ENCODE measurements at regions not wholly inside any gene's neighbourhood (a gene's known extent, or its start where the extent isn't known, plus 50 kb on each side); places are given as distances from the start of the nearest gene placed in this dataset.
"Not testable (repeated sequence)": the region's sequence is repeated elsewhere in the genome, so short reads cannot be mapped to it uniquely, and the experiment has no call there.

DNA sequence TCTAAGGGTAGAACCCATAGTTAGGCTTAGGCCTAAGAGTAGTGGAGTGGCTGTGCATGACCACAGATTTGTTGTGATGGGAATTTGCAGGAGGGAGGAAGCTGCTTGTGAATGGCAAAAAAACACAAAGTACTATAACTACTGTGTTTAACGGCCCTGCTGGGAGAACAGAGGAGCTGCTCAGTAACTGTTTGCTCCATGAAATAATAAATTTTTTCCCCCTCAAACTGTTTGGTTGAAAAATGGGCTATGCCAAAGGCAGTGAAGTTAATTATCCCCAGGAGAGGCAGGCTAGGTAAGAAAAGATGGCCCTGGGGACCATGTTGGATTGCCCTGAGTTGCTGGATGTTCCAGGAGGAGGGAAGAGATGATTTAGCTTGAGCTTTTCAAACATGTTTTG is 216.1 kb upstream of the ADRA1D start:
- DNase-seq, result no peak

DNA sequence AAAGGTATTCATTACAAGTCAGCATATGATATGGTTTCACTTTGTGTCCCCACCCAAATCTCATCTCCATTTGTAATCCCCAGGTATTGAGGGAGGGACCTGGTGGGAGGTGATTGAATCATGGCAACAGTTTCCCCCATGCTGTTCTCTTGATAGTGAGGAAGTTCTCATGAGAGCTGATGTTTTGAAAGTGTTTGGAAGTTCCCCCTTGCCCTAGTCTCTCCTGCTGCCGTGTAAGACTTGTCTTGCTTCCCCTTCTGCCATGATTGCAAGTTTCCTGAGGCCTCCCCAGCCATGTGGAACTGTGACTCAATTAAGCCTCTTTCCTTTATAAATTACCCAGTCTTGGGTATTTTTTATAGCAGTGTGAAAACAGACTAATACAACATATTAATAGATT is 213.7 kb upstream of the ADRA1D start:
- DNase-seq, result not testable (repeated sequence)

DNA sequence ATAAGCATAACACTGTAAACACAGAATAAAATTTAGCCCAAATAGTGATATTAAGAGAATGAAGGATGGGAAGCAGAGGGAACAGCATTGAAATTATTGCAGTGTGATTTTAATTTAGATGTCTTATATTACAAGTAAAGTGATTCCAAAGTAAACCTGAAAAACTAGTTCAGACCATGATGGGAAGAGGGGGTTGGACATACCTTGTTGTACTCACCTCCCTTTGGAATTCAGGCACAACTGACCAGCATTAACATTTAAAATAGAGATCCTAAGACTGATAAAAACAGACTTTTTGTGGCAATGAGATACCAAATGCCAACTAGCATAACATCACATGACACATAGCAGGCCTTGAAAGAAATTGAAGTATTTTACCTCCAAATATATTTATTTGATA is 210.0 kb upstream of the ADRA1D start:
- no peak for DNase-seq

DNA sequence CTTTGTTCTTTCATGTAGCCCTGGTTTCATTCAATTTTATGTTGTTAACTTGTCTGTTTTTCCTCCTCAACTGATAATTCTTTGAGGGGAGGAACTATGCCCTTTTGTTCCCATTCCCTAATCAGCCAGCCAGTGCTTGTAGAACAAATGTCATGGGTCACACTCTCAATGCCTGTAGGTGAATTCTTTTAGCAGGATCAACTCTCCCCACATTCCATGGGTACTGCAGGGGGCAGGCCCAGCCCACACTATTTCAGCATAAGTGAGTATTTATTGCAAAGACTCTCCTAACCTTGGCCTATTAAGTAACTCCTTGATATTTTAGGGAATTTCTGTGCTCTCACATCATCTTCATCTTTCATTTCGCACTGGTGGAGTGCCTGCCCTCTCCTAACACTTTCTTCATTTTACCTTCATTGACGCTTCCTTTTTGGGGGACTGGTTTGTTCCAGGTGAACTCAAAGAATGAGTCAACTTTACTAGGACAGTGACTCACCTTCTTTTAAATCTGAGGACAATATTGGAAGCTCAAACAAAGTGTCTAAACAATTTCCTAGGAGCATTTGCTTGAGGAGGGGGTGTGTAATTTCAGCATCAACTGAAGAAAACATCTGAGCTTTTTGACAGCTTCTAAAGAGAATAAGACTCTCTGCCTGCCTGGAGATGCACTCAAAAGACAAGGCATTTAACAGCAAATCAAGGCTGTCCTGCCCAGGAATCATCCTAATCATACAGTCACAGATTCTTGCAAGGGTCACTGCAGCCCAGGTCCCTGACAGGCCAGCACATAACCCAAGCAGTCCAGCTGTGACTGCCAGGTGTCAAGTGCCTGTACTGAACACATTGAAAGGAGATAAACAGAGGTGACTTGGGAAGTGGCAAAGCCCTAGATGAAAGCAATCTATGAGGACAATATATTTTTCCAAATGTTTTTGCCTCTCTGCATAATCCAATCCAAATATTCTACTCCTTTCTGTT is 208.8 kb upstream of the ADRA1D start:
- no peak for DNase-seq

DNA sequence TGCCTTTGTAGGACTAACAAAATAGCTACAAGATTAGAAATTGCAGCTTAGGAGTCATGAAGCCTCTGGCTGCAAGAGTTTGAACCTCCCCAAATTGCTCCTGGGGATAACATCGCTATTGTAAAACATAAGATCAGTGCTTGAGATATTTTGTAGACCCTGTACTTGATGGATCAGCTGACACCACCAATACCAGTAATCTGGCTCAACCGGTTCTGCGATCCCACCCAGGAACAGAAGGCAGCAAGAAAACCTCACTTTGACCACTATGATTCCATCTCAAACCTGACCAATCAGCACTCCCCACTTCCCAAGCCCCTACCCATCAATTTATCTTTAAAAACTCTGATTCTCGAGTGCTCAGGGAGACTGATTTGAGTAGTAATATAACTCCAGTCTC is 206.9 kb upstream of the ADRA1D start:
- no peak for DNase-seq

DNA sequence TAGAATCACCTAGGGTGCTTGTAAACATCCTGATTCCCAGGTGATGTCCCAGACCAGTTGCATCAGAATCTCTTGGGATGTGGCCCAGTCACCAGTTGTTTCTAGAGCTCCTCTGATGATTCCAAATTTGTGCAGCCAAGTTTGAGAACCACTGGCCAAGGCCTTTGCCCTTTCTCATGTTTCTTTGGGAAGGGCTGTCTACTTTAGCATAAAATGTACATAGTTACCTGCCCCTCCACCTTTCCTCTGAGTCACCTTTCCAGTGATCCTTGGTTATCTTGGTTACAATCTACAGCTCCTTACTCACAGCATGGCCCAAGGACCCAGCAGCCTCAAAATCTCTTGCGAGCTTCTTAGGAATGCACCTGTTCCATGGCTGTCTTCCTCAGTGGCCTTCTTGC is 206.2 kb upstream of the ADRA1D start:
- no peak for DNase-seq

DNA sequence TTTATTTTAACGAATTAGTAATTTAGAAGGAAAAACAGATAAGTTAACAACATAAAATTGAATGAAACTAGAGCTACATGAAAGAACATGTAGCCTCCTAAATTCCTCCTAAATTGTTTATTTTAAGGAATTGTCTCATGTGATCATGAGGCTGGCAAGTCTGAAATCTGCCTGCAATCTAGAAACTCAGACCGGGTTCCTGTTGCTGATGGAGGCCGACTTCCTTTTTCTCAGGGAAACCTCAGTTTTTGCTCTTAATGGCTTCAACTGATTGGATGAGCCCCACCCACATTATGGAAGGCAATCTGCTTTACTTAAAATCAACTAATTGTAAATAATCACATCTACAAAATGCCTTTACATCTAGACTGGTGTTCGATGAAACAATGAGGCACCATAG is 205.0 kb upstream of the ADRA1D start:
- no peak for DNase-seq

DNA sequence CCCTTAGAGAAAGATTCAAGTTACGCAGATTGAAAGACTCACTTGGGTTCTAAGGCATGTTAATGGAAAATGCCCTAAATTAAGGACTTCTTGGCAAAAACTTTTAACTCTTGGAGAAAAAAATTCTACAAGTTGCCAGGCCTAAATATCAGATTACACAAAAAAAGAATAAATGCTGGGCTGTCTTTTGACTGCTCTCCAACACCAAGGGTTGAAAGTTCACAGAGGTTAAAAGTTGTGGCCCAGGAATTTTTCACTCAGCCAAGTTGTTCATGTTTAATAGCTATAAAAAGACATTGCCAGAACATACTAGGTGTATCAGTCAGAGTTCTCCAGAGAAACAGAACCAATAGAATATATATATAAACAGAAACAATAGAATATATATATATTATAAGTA is 204.3 kb upstream of the ADRA1D start:
- no peak for DNase-seq

DNA sequence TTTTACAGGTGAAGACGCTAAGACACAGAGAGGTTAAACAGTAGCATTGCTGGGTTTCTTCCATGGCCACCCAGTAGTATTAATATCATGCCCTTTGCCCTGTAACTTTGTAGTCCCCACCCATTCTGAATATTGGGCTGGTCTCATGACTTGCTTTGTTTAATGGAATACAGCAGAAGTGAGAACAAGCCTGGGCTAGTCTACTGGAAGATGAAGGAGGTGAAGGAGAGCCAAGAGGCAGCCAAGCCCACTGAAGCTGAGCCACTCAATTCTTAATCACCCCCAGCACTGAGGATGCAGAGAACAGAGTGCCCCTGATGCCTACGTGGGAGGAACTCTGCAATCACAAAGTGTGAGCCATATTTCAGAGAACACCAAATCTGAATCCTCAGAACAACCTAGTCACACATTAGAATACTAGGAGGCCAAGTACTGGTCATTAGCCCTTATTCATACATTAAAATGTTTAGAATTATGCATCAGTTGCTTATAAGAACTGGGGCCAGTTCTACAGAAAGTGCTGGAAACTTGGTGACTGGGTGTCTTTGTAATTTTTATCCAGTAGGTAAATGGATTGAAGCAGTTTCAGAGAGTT is 202.5 kb upstream of the ADRA1D start:
- no peak for DNase-seq

DNA sequence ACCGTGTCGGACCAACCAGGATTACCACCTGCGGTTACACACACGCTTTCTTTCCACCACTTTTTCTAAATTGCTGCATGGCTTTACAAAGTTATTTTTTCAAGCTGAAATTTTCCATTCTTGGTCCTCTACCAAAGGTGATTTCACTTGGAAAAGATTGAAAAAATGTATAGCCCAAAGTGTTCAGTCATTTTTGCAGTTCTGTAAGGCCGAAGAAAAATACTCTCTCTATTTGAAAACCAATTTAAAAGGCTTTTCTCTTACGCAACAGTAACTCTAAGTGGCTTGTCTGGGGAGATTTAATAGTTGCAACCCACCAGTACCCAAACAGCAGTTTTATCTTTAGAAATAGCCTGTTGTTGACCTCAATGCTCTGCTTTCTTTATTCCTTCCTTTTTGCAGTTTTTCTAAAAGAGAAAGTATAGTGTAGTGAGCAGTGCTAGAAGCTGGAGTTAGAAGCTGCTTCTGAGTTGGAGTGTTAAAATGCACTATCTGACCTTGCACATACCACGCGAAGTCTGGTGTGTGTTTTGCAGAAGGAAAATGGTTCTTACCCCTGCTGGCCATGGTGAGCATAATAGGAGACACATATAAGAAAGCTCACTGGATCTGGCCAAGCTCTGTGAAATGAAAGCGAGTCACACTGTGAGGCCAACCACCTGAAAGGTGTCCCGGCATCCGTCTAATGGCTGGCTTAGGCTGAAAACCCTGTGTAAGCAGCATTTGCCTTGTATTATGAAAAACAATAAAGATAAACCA is 201.0 kb upstream of the ADRA1D start:
- DNase-seq, result no peak

DNA sequence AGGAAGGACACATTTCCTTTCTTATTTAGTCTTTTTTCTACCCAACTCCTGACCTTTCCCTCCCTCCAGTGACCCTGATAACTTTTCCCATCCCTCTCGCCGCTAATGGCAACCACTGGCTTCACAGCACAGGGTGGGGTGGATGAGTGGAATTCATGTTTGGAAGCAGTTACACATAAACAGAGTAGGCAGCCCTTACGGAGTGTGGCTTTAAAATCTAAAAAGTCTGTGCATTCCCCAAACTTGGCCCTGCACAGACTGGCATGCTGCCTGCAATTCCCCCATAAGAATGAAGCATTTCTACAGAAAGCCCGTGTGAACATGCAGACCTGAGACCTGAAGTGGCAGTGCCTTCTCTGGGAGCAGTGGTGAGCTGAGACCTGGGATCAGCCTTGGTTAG is 196.7 kb upstream of the ADRA1D start:
- DNase-seq, result no peak

DNA sequence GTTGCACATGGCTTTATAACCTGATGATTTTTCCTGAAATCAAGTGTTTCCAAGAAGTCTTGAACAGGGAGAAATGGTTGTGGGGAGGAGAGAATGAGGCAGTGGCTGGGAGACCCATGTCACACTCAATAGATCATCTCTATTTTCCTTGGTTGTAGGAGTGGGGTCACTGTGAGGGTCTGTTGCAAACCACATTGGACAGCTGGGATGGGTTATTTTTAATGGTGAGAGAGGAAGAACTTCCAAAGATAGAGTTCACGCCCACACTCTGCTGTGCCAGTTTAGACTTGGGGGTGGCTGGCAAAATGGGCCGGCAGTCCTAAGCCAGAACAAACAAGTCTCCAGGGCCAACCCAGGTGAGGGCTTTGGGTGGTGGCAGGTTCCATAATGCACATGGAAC is 196.2 kb upstream of the ADRA1D start:
- no peak for DNase-seq

DNA sequence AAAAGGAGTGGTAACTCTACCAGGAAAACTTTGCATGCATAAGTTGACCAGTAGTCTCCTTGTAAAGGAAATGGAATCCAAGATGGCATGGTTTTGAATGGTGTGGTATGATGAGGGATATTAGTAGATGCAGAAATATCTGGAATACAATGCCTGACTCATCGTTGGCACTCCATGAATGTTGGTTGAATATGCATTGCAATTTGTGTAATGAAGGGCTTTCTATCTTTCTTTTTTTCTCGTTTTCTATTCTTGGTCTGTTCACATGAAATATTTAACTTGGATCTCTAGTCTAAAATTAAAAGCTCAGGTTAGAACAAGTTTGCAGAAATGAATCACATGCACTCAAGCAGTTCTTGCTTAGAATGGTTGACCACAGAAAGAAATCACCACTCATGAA is 195.3 kb upstream of the ADRA1D start:
- no peak for DNase-seq

DNA sequence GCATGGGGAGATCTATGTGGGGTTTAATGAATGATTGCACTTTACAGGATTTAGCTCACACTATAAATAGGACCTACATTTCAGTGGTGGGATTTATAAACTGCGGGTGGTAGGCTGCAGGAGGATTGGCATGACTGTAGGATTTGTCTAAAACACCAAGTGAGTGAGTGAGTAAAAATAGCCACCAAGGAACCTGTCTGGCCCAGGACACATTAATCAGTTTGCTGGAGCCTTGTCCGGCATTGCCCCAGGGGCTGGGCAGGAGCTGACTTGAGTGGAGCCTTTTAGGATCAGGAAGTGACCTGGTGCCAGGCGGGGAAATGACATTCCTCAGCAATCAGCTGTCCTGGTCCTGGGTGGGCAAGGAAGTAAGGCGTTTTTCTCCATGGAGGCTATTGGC is 193.9 kb upstream of the ADRA1D start:
- no peak for DNase-seq

DNA sequence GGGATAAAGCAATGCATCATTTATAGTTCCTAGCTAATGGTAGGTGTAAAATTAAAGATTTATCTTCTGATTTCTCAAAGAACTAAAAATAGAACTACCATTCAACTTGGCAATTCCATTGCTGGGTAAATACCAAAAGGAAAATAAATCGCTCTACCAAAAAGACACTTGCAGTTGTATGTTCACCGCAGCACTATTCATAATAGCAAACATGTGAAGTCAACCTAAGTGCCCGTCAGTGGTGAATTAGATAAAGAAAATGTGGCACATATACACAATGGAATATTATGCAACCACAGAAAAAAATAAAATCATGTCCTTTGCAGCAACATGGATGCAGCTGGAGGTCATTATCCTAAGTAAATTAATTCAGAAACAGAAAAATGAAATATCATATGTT is 192.8 kb upstream of the ADRA1D start:
- no peak for DNase-seq

DNA sequence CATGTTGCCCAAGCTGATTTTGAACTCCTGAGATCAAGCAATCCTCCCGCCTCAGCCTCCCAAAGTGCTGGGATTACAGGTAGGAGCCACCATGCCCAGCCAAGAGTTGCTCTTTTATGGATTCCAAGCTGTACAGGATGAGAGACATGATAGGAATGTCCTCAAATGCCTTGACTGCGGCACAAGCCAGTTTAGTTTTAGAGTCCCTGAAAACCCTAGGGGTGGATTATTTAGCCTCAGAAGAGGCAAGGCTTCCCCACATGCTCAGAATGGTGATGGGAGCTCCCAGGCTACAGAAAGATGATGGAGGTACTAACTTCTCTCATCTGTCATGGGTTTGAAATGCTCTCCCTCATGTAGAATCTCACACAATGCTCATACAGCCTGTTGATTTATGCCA is 192.1 kb upstream of the ADRA1D start:
- no peak for DNase-seq

DNA sequence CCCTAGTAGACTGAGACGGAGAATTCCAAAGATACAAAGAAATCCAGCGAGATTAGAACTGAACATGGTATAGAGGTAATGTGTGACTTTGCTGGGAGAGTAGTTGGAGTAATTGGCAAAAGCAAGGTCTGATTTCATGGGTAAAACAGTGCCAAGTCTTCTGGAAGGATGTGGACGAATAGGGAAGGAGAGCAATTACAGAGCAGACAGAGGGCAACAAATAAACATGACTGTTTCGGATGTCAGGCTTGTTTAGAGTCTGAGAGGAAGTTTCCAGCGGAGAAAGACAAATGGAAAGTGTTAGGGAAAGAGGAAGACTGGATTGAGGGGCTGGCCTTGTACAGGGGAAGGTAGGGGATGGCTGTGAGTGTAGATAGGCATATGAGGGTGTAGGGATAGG is 190.4 kb upstream of the ADRA1D start:
- no peak for DNase-seq

DNA sequence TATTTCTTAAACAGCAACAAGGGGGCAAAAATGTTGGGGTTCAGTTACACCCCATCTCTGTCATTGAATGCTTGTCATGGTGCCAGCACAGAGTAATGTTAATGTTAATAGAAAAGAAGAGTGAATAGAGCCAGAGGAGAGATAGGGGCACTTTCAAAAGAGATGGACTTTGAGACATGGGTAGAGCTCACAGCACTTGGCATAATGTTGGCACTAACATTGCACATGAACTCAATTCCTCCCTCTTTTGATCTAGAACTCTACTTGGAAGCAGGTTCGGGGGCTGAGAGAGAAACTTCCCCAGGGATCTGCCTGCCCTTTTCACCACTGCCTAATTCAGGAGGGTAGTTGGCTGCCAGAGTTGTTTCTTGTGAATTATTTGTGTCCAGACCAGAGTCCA is 188.0 kb upstream of the ADRA1D start:
- no peak for DNase-seq

DNA sequence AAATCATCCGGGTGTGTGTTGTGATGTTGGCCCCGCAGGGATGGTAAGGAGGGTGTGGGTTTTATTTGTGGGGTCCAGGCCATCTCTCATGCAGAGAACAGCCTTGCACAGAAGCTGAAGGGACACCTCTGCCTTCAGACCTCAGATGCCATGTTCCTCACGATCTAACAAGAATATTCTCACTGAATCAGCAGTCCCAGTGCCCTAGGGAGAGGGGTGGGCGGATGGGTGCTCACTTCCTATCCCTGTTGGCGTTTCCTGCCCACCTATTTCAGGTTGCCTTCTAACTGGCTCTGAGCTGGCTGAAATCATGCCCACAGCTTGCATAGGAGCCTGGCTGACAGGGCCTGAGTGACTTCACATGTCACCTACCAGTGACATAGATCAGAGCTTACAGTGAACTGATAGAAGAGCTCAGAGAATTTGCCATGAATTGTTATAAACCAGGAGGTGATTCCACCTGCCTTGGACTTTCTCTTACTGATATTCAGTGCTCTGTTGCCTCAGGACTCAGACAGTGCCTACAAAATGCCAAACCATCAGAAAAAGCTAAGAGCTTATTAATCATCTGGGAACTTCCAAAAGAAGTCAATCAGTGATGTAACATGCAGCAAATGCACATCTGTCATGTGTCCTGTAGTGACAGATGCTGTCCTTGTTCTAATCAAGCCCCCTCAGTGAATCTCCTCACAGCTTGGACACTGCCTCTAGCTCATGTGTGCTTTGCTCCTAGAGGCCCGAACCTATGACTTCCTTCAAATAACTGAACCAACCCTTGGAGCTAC is 186.8 kb upstream of the ADRA1D start:
- no peak for DNase-seq

DNA sequence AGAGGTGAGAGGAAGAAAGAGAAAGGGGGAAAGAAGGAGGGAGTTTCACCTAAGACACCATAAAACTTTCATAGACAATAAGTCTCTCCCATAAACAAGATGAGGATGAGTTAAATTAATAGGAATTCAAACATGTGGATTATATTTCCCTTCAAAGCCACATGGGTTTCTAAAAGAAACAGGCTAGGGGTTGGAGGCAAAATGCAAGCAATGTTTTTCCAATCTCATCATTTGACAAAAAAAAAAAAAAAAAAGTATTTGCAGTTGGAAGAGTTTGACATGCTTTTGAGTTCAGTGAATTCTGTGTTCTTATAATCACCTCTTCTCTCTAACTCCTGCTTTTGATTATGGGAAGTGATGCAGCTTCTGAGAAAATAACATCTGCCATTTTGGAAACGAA is 186.1 kb upstream of the ADRA1D start:
- DNase-seq, result no peak

DNA sequence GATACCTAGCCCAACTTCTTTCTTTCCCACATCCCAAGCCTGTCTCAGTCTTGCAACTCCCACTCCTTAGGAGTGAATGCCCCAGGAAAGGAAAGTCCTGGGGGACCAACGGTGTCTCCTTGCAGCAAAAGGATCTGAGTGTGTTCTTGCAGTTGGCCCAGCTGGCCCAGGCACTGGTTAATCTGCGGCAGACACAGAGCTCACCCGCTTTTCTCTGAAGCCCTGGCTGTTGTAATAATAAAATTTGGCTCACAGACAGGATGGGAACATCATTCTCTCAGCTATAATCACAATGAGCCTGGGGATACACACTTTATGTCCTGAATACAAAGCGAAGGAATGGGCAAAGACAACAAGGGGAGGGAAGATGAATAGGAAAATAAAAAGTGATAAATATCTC is 185.6 kb upstream of the ADRA1D start:
- no peak for DNase-seq

DNA sequence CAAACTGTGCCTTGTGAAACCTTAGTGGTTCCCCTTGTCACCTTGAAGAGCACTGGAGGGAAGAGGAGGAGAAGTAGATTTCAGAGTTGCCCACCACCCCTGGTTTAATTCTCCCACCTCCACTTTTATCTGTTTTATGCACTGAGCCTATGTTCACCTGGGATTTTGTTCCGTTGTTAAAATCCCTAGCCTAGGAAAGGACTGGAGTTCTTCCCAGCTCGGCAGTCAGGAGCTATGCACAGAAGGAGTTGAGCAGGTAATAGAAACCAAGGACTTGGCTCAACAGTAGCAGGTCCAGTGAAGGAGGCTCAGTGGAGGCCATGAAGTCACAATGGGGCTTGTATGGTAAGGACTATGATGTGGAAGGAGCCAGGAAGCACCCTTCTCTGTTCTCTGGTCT is 182.4 kb upstream of the ADRA1D start:
- DNase-seq, result no peak

DNA sequence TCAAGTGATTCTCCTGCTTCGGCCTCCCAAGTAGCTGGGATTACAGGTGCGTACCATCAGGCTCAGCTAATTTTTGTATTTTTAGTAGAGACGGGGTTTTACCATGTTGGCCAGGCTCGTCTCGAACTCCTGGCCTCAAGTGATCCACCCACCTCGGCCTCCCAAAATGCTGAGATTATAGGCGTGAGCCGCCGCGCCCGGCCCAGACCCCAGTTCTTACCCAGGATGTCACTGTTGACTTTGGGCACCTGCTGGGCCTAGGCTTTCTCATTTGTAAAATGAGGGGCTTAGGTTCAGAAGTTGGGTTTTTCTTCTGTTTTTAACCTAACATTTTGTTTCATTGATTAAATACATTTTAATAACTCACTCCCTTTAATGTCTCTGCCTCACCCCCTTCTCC is 181.7 kb upstream of the ADRA1D start:
- DNase-seq, result not testable (repeated sequence)

All from bone marrow (tissue), 2 donors.